C4-2B (cell line): ENCODE measurements at regions not wholly inside any gene's neighbourhood (a gene's known extent, or its start where the extent isn't known, plus 50 kb on each side); places are given as distances from the start of the nearest gene placed in this dataset.

Source experiments
- CTCF ChIP-seq: fragments of 450-650 bp; conservative IDR thresholded peaks from 2 replicates; pipeline ENCODE4 v1.5.1; 2017; ENCODE audit warnings: mild to moderate bottlenecking
- ZFX ChIP-seq: fragments of 450-650 bp; IDR thresholded peaks from 2 replicates; pipeline ENCODE4 v1.6.1; 2017

DNA sequence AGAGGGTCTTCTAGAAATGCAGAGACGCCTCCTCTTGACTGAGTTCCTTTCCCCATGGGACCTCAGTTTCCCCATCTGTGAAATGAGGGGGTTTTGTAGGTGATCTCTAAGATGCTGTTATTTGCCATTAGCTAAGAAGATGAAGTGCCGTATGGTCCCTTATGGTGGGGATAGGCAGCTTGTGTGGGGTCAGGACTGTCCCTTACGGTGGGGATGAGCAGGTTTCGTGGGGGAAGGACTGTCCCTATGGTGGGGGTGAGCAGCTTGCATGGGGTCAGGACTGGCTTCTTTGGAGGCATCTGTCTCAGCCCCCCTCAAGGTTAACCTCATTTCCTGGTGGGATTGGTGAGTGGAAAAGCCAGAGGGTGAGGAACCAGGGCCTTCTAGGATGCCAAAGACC is 148.3 kb upstream of the GPR26 start:
- no peak for TF ChIP-seq CTCF
- no peak for TF ChIP-seq ZFX
